ENCODE measurements at regions not wholly inside any gene's neighbourhood (a gene's known extent, or its start where the extent isn't known, plus 50 kb on each side); places are given as distances from the start of the nearest gene placed in this dataset.

DNA sequence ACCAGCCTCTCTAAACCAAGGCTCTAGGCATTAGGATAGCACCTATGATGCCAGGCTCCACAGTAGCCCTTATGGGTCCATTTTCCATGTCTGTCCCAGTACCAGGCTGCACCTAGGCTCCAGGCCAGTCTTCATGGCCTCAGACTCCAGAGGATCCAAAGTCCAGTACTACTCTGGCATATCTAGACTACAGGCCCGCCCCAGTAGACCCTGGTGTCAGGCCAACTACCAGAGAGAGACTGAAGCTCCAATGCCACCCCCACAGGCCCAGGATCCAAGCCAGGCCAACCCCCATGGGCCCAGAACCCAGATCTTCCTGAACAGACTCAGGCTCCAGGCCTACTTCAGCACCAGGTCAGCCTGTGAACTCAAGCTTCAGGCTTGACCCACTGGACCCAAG, 287.0 kb downstream of the KCNC2 start:
- ATAC-seq (no peak), FAIRE-seq (no peak), DNase-seq (ENCODE audit: low read depth, low spot score) (no peak)
- ChIA-PET POLR2A (no interaction called here), CTCF (no interaction called here), RAD21 (ENCODE audit: unreplicated experiment) (no interaction called here), SMC1A (ENCODE audit: uncharacterized antibody, unreplicated experiment) (no interaction called here)
- no peak overlapping the region for H3K27ac ChIP-seq (ENCODE audit: control insufficient read depth, insufficient read depth)
- H4K20me1 ChIP-seq (ENCODE audit: control insufficient read depth, insufficient read depth): no peaks in the 10 kb centered on the region
- H3K79me2 ChIP-seq (ENCODE audit: control insufficient read depth, insufficient read depth, low read length): no peaks in the 10 kb centered on the region
- H3K4me1 ChIP-seq (ENCODE audit: control insufficient read depth, insufficient read depth, low read length): no peaks in the 10 kb centered on the region
- no peak overlapping the region for H3K4me3 ChIP-seq
- no peaks in the 10 kb centered on the region for H3K27me3 ChIP-seq (replicated peaks in 1 of 2; ENCODE audit: control insufficient read depth in 2 of 2, insufficient read depth in 2 of 2, low read length in 1 of 2)
- intact Hi-C loops (cut with micrococcal nuclease; ENCODE audit: unreplicated experiment) (no loop called here), in situ Hi-C loops (cut with MboI) (no loop called here)
- TF ChIP-seq, protein P1, sequence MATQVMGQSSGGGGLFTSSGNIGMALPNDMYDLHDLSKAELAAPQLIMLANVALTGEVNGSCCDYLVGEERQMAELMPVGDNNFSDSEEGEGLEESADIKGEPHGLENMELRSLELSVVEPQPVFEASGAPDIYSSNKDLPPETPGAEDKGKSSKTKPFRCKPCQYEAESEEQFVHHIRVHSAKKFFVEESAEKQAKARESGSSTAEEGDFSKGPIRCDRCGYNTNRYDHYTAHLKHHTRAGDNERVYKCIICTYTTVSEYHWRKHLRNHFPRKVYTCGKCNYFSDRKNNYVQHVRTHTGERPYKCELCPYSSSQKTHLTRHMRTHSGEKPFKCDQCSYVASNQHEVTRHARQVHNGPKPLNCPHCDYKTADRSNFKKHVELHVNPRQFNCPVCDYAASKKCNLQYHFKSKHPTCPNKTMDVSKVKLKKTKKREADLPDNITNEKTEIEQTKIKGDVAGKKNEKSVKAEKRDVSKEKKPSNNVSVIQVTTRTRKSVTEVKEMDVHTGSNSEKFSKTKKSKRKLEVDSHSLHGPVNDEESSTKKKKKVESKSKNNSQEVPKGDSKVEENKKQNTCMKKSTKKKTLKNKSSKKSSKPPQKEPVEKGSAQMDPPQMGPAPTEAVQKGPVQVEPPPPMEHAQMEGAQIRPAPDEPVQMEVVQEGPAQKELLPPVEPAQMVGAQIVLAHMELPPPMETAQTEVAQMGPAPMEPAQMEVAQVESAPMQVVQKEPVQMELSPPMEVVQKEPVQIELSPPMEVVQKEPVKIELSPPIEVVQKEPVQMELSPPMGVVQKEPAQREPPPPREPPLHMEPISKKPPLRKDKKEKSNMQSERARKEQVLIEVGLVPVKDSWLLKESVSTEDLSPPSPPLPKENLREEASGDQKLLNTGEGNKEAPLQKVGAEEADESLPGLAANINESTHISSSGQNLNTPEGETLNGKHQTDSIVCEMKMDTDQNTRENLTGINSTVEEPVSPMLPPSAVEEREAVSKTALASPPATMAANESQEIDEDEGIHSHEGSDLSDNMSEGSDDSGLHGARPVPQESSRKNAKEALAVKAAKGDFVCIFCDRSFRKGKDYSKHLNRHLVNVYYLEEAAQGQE (IDR thresholded peaks at IDR 0.05; ENCODE audit: low read depth, low read length): no peak
- TF ChIP-seq, protein P2, sequence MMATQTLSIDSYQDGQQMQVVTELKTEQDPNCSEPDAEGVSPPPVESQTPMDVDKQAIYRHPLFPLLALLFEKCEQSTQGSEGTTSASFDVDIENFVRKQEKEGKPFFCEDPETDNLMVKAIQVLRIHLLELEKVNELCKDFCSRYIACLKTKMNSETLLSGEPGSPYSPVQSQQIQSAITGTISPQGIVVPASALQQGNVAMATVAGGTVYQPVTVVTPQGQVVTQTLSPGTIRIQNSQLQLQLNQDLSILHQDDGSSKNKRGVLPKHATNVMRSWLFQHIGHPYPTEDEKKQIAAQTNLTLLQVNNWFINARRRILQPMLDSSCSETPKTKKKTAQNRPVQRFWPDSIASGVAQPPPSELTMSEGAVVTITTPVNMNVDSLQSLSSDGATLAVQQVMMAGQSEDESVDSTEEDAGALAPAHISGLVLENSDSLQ (IDR thresholded peaks at IDR 0.05): no peak
- TF ChIP-seq IRF4 (IDR thresholded peaks at IDR 0.05; ENCODE audit: low read depth, low read length): no peak
- no peak for TF ChIP-seq BCL11A (IDR thresholded peaks at IDR 0.05; ENCODE audit: low read depth, low read length)
- TF ChIP-seq JUND (IDR thresholded peaks at IDR 0.05; ENCODE audit: low read depth, low read length): no peak
- no peak for TF ChIP-seq CBX3 (IDR thresholded peaks at IDR 0.05; ENCODE audit: borderline replicate concordance, low read depth)
- no peak for TF ChIP-seq TCF3 (IDR thresholded peaks at IDR 0.05; ENCODE audit: borderline replicate concordance, insufficient read depth, low read depth, low read length)
- TF ChIP-seq CEBPB (IDR thresholded peaks at IDR 0.05; ENCODE audit: borderline replicate concordance in 1 of 2, low read depth in 2 of 2, low read length in 2 of 2): no peak
- TF ChIP-seq POU2F2 (IDR thresholded peaks at IDR 0.05; ENCODE audit: borderline replicate concordance, low read depth, low read length): no peak
- H3K9me3 ChIP-seq (replicated peaks; ENCODE audit: control insufficient read depth, insufficient read depth, low read length): no peaks in the 10 kb centered on the region
- no peak overlapping the region for H3K4me2 ChIP-seq (ENCODE audit: control insufficient read depth, insufficient read depth)
- WGBS (ENCODE audit: insufficient coverage, insufficient replicate concordance, low lambda C conversion rate, missing lambda C conversion rate): 0% methylated on average over 1 of the region's 1 CpG
- no peak overlapping the region for H3K9ac ChIP-seq (ENCODE audit: control insufficient read depth, insufficient read depth, low read length)
- no peak overlapping the region for H2AFZ ChIP-seq (ENCODE audit: control insufficient read depth, low read depth, low read length)
- no peaks in the 10 kb centered on the region for H3K36me3 ChIP-seq (ENCODE audit: control insufficient read depth in 2 of 2, insufficient read depth in 2 of 2, low read length in 1 of 2)
- BruUV-seq (replicated peaks): no TSS peak
